Progenitor cell of endocrine pancreas (in vitro differentiated cells): ENCODE measurements at regions not wholly inside any gene's neighbourhood (a gene's known extent, or its start where the extent isn't known, plus 50 kb on each side); places are given as distances from the start of the nearest gene placed in this dataset.

ENCODE experiments used
- DNase-seq: peaks from one replicate; pipeline ENCODE4 v3.0.0; 2021; ENCODE audit warnings: low spot score; ENCODE audit not compliant: unreplicated experiment
- H3K27ac Mint-ChIP-seq: 2 replicates; pipeline ENCODE4 v1.8.0; 2021; ENCODE audit warnings: mild to moderate bottlenecking, moderate library complexity, mixed read lengths
- H3K27me3 Mint-ChIP-seq: 2 replicates; pipeline ENCODE4 v1.8.0; 2021; ENCODE audit warnings: mixed read lengths
- H3K36me3 Mint-ChIP-seq: 2 replicates; pipeline ENCODE4 v1.8.0; 2022; ENCODE audit warnings: mixed read lengths; ENCODE audit not compliant: insufficient read depth
- H3K4me1 Mint-ChIP-seq: 2 replicates; pipeline ENCODE4 v1.8.0; 2021; ENCODE audit warnings: low read depth, mixed read lengths
- H3K4me3 Mint-ChIP-seq: 2 replicates; pipeline ENCODE4 v1.8.0; 2021; ENCODE audit warnings: low read depth, mild to moderate bottlenecking, moderate library complexity, mixed read lengths
- H3K9me3 Mint-ChIP-seq: 2 replicates; pipeline ENCODE4 v1.8.0; 2021; ENCODE audit warnings: low read depth, mixed read lengths
- CTCF ChIP-seq: fragments of 200-600 bp; sonication (generic); IDR thresholded peaks from one replicate; pipeline ENCODE4 v1.5.0; 2021; ENCODE audit warnings: antibody characterized with exemption, mild to moderate bottlenecking; ENCODE audit not compliant: unreplicated experiment

GRCh38 chr11:15586741-15587473 is 472.2 kb downstream of the INSC start:
- Mint-ChIP-seq H3K4me3 (no peak overlapping the region), H3K4me1 (peaks cover 10% of the 10 kb centered on the region), H3K9me3 (peaks cover 3% of the 10 kb centered on the region), H3K27me3 (peaks cover 11% of the 10 kb centered on the region), H3K27ac (no peak overlapping the region), H3K36me3 (no peaks in the 10 kb centered on the region)
- DNase-seq: no peak
- TF ChIP-seq CTCF: no peak

- Mint-ChIP-seq H3K4me1 (peaks cover 10% of the 10 kb centered on the region), H3K27me3 (peaks cover 10% of the 10 kb centered on the region), H3K9me3 (peaks cover 3% of the 10 kb centered on the region), H3K4me3 (no peak overlapping the region), H3K36me3 (no peaks in the 10 kb centered on the region), H3K27ac (no peak overlapping the region)
- TF ChIP-seq CTCF: no peak
- no peak for DNase-seq
Observed at GRCh38 chr11:15589070-15589626, 474.4 kb downstream of the INSC start.

GRCh38 chr11:15590132-15590531 is 475.4 kb downstream of the INSC start:
- Mint-ChIP-seq H3K4me3 (no peak overlapping the region), H3K36me3 (no peaks in the 10 kb centered on the region), H3K27ac (no peak overlapping the region), H3K27me3 (peaks cover 10% of the 10 kb centered on the region), H3K9me3 (peaks cover 3% of the 10 kb centered on the region), H3K4me1 (peaks cover 10% of the 10 kb centered on the region)
- DNase-seq: no peak
- no peak for TF ChIP-seq CTCF

GRCh38 chr11:15591112-15591537 is 476.4 kb downstream of the INSC start:
- H3K4me3 Mint-ChIP-seq: no peak overlapping the region
- no peak for TF ChIP-seq CTCF
- peaks cover 2% of the 10 kb centered on the region for H3K4me1 Mint-ChIP-seq
- H3K9me3 Mint-ChIP-seq: peaks cover 3% of the 10 kb centered on the region
- H3K27ac Mint-ChIP-seq: no peak overlapping the region
- no peak for DNase-seq
- H3K36me3 Mint-ChIP-seq: no peaks in the 10 kb centered on the region
- H3K27me3 Mint-ChIP-seq: peaks cover 10% of the 10 kb centered on the region

- no peak for DNase-seq
- Mint-ChIP-seq H3K9me3 (no peaks in the 10 kb centered on the region), H3K4me1 (no peaks in the 10 kb centered on the region), H3K27ac (no peak overlapping the region), H3K36me3 (no peaks in the 10 kb centered on the region), H3K4me3 (no peak overlapping the region), H3K27me3 (peaks cover 16% of the 10 kb centered on the region)
- no peak for TF ChIP-seq CTCF
Observed at GRCh38 chr11:15594607-15595006, 479.9 kb downstream of the INSC start.
